OCI-LY1 (cell line): ENCODE measurements at regions not wholly inside any gene's neighbourhood (a gene's known extent, or its start where the extent isn't known, plus 50 kb on each side); places are given as distances from the start of the nearest gene placed in this dataset.

ENCODE experiments used
- CTCF ChIP-seq: fragments of 200-600 bp; sonication (generic), shearing (Covaris generic); IDR thresholded peaks from 2 replicates; pipeline ENCODE4 v1.5.1; 2017; ENCODE audit warnings: mild to moderate bottlenecking, antibody characterized with exemption, low read length, moderate library complexity, mixed read lengths
- EZH2 ChIP-seq: fragments of 200-600 bp; sonication (generic), shearing (Covaris generic); IDR thresholded peaks from 2 replicates; pipeline ENCODE4 v1.8.0; 2017; ENCODE audit warnings: borderline replicate concordance, mixed run types, mild to moderate bottlenecking, antibody characterized with exemption, low read length, moderate library complexity, mixed read lengths

GRCh38 chr3:187946163-187946691 lies 201.0 kb upstream of the BCL6 start:
- TF ChIP-seq CTCF: peak; percentile 37; the same call in 1 of the 2 replicates
- TF ChIP-seq EZH2: no peak
